ENCODE measurements at regions not wholly inside any gene's neighbourhood (a gene's known extent, or its start where the extent isn't known, plus 50 kb on each side); places are given as distances from the start of the nearest gene placed in this dataset.

DNA sequence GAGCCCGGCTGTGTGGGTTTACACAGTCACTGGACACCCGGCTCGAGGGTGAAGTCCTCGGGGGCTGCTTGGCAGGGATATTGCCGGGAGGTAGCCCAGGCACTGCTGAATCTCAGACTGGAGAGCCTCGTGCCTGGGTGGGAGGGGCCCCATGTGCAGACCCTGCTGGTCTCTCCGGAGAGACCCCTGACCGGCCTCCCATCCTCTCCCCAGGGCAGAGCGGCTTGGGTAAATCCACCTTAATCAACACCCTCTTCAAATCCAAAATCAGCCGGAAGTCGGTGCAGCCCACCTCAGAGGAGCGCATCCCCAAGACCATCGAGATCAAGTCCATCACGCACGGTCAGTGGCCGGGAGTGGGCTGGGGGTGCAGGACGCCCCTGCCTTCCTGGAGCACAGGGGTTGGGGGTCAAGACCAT lies 346.5 kb downstream of the SEC14L1 start:
- TF ChIP-seq POLR2AphosphoS5 (IDR thresholded peaks at IDR 0.05) (no peak), EP300 (IDR thresholded peaks at IDR 0.05) (no peak)
- TF ChIP-seq, protein P1, sequence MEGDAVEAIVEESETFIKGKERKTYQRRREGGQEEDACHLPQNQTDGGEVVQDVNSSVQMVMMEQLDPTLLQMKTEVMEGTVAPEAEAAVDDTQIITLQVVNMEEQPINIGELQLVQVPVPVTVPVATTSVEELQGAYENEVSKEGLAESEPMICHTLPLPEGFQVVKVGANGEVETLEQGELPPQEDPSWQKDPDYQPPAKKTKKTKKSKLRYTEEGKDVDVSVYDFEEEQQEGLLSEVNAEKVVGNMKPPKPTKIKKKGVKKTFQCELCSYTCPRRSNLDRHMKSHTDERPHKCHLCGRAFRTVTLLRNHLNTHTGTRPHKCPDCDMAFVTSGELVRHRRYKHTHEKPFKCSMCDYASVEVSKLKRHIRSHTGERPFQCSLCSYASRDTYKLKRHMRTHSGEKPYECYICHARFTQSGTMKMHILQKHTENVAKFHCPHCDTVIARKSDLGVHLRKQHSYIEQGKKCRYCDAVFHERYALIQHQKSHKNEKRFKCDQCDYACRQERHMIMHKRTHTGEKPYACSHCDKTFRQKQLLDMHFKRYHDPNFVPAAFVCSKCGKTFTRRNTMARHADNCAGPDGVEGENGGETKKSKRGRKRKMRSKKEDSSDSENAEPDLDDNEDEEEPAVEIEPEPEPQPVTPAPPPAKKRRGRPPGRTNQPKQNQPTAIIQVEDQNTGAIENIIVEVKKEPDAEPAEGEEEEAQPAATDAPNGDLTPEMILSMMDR (IDR thresholded peaks at IDR 0.05) = no peak
